HepG2 (cell line): ENCODE measurements at regions not wholly inside any gene's neighbourhood (a gene's known extent, or its start where the extent isn't known, plus 50 kb on each side); places are given as distances from the start of the nearest gene placed in this dataset.

Experiments used
- ATAC-seq: fragments of 200-7000 bp; cut with Tn5 transposase; 3 replicates; pipeline ENCODE4 v1.9.1; 2020; ENCODE audit warnings: mild to moderate bottlenecking, moderate library complexity
- BruUV-seq: library from RNA; stranded (reverse); fragments of 400-500 nt; replicated peaks from 2 replicates; lab custom pipeline; 2021; lab: Mats Ljungman, UMichigan
- CTCF ChIA-PET: fragments of 300-600 bp; formaldehyde crosslinking; extraction: SDS; loops from one replicate; lab custom pipeline; 2021; ENCODE audit warnings: low total read pairs, inconsistent platforms, low intra/inter-chr PET ratio; lab: Yijun Ruan, JAX
- POLR2A ChIA-PET: fragments of 350-600 bp; sonication (Branson Sonifier 250); formaldehyde crosslinking; loops from one replicate; lab custom pipeline; 2020; ENCODE audit warnings: antibody characterized with exemption, inconsistent platforms; lab: Yijun Ruan, JAX
- DNase-seq: peaks from one replicate; pipeline ENCODE4 v3.0.0-alpha.2; 2015; ENCODE audit warnings: low spot score
- FAIRE-seq: peaks from 3 replicates; lab custom pipeline; 2011; peaks lifted over from hg19 to GRCh38; lab: Jason Lieb, UNC
- H2AFZ ChIP-seq: one replicate; pipeline ENCODE4 v1.6.1; 2011; ENCODE audit warnings: low read length, inconsistent platforms
- H3K27ac ChIP-seq: fragments of 300-600 bp; 3 replicates; pipeline ENCODE4 v1.8.0; 2011; ENCODE audit warnings: mixed run types, mild to moderate bottlenecking, mixed read lengths, low read length, inconsistent platforms; ENCODE audit not compliant: insufficient read depth; ENCODE audit errors: extremely low read length
- H3K27me3 ChIP-seq, 2 experiments: fragments of 200-600 bp in 1 of 2; 2 replicates in 1 of 2; 3 replicates in 1 of 2; pipeline versions ENCODE4 v1.6.0 to v1.8.0; 2011; ENCODE audit warnings: low read length in 2 of 2, mild to moderate bottlenecking in 2 of 2, moderate library complexity in 2 of 2, inconsistent platforms in 1 of 2; ENCODE audit not compliant: insufficient read depth in 2 of 2, control insufficient read depth in 1 of 2
- H3K36me3 ChIP-seq, 2 experiments: fragments of 200-600 bp in 1 of 2; replicated peaks in 1 of 2; 2 replicates in 1 of 2; 3 replicates in 1 of 2; pipeline versions ENCODE4 v1.5.1 to v1.8.0; 2011; ENCODE audit warnings: low read length in 2 of 2, inconsistent platforms in 1 of 2; ENCODE audit not compliant: insufficient read depth in 2 of 2, control insufficient read depth in 1 of 2
- H3K4me1 ChIP-seq: 2 replicates; pipeline ENCODE4 v1.5.1; 2012; ENCODE audit warnings: low read length, inconsistent platforms; ENCODE audit not compliant: insufficient read depth
- H3K4me2 ChIP-seq: 2 replicates; pipeline ENCODE4 v1.6.0; 2011; ENCODE audit warnings: low read depth, low read length, inconsistent platforms
- H3K4me3 ChIP-seq, 3 experiments: fragments of 200-600 bp in 1 of 3; sonication (generic), shearing (Covaris generic) in 1 of 3; replicated peaks in 1 of 3; 2 replicates each; pipeline ENCODE4 v1.5.1; 2011 to 2016; ENCODE audit warnings: low read length in 3 of 3, inconsistent platforms in 2 of 3, low read depth in 2 of 3, mild to moderate bottlenecking in 2 of 3, control low read depth in 1 of 3, mixed read lengths in 1 of 3; ENCODE audit not compliant: insufficient read depth in 1 of 3
- H3K79me2 ChIP-seq: one replicate; pipeline ENCODE4 v1.6.1; 2011; ENCODE audit warnings: low read length, inconsistent platforms; ENCODE audit not compliant: insufficient read depth
- H3K9ac ChIP-seq: 2 replicates; pipeline ENCODE4 v1.6.0; 2011; ENCODE audit warnings: mild to moderate bottlenecking, low read depth, low read length, inconsistent platforms; ENCODE audit not compliant: insufficient read depth
- H3K9me3 ChIP-seq: 2 replicates; pipeline ENCODE4 v1.5.1; 2012; ENCODE audit warnings: mild to moderate bottlenecking, low read length
- H4K20me1 ChIP-seq: 2 replicates; pipeline ENCODE4 v1.6.0; 2011; ENCODE audit warnings: inconsistent platforms, mild to moderate bottlenecking, low read length, moderate library complexity; ENCODE audit not compliant: insufficient read depth
- ATAD3A ChIP-seq: sonication (generic); formaldehyde crosslinking; IDR thresholded peaks from 2 replicates; pipeline ENCODE4 v1.4.0; 2020; ENCODE audit warnings: missing genetic modification reagents
- HMG20A ChIP-seq: IDR thresholded peaks from 2 replicates; pipeline ENCODE4 v1.6.1; 2016; ENCODE audit warnings: borderline replicate concordance
- NCOA5 ChIP-seq: sonication (generic); formaldehyde crosslinking; IDR thresholded peaks from 2 replicates; pipeline ENCODE4 v1.4.0; 2020; ENCODE audit warnings: missing genetic modification reagents
- SNAI1 ChIP-seq: sonication (generic); formaldehyde crosslinking; IDR thresholded peaks from 2 replicates; pipeline ENCODE4 v1.5.0; 2020; ENCODE audit warnings: mild to moderate bottlenecking, missing genetic modification reagents, borderline replicate concordance
- TRIM24 ChIP-seq: sonication (generic); formaldehyde crosslinking; IDR thresholded peaks from 2 replicates; pipeline ENCODE4 v1.8.0; 2022; ENCODE audit warnings: mild to moderate bottlenecking, missing genetic modification reagents
- ZBTB21 ChIP-seq: sonication (generic); formaldehyde crosslinking; IDR thresholded peaks from 2 replicates; pipeline ENCODE4 v1.4.0; 2020; ENCODE audit warnings: missing genetic modification reagents
- ZC3H13 ChIP-seq: sonication (generic); formaldehyde crosslinking; IDR thresholded peaks from 2 replicates; pipeline ENCODE4 v1.8.1; 2023; ENCODE audit warnings: mild to moderate bottlenecking, missing genetic modification reagents, moderate library complexity
- ZFP36L1 ChIP-seq: sonication (generic); formaldehyde crosslinking; IDR thresholded peaks from 2 replicates; pipeline ENCODE4 v1.8.0; 2022; ENCODE audit warnings: mild to moderate bottlenecking, missing genetic modification reagents, moderate library complexity
- ZNF616 ChIP-seq: sonication (generic); formaldehyde crosslinking; IDR thresholded peaks from 2 replicates; pipeline ENCODE4 v1.5.0; 2020; ENCODE audit warnings: low read depth, mild to moderate bottlenecking, missing genetic modification reagents
- ZNF7 ChIP-seq: IDR thresholded peaks from 2 replicates; pipeline ENCODE4 v1.6.1; 2016; ENCODE audit warnings: missing biosample characterization, missing genetic modification reagents
- ZNF724P ChIP-seq: sonication (generic); formaldehyde crosslinking; IDR thresholded peaks from 2 replicates; pipeline ENCODE4 v1.8.0; 2022; ENCODE audit warnings: missing genetic modification reagents, borderline replicate concordance
- WGBS: methylation state at CpG from one replicate; pipeline ENCODE4 v1.1.6; 2017; ENCODE audit warnings: low lambda C conversion rate; 5-methylcytosine and 5-hydroxymethylcytosine counted together
- in situ Hi-C: cut with HindIII; loops from 2 replicates; pipeline ENCODE4 v1.10.0; 2017; ENCODE audit warnings: low pct_unique_long_range_greater_than_20kb; ENCODE audit not compliant: extremely low pct_ligation_motif_present
- intact Hi-C: fragments of 100-400 bp; cut with micrococcal nuclease; formaldehyde crosslinking; loops from one replicate; pipeline ENCODE4 v1.10.0; 2022; ENCODE audit not compliant: unreplicated experiment
- TF ChIP-seq, protein P1 (sequence below): sonication (generic); formaldehyde crosslinking; IDR thresholded peaks from 2 replicates; pipeline ENCODE4 v1.4.0; 2020; ENCODE audit warnings: mild to moderate bottlenecking, missing genetic modification reagents
- TF ChIP-seq, protein P2 (sequence below): sonication (generic); formaldehyde crosslinking; IDR thresholded peaks from 2 replicates; pipeline ENCODE4 v1.9.0; 2021; ENCODE audit warnings: missing genetic modification reagents, borderline replicate concordance
- TF ChIP-seq, protein P3 (sequence below): sonication (generic); formaldehyde crosslinking; IDR thresholded peaks from 2 replicates; pipeline ENCODE4 v1.8.1; 2022; ENCODE audit warnings: mild to moderate bottlenecking, missing genetic modification reagents
- TF ChIP-seq, protein P4 (sequence below): sonication (generic); formaldehyde crosslinking; IDR thresholded peaks from 2 replicates; pipeline ENCODE4 v1.4.0; 2020; ENCODE audit warnings: missing genetic modification reagents, mild to moderate bottlenecking, borderline replicate concordance
- TF ChIP-seq, protein P5 (sequence below), 2 experiments: sonication (generic) in 1 of 2; formaldehyde crosslinking in 1 of 2; IDR thresholded peaks; 2 replicates each; pipeline versions ENCODE4 v1.4.0 to v1.6.1; 2018 to 2020; ENCODE audit warnings: missing genetic modification reagents in 2 of 2, borderline replicate concordance in 1 of 2, low read depth in 1 of 2, mild to moderate bottlenecking in 1 of 2, missing biosample characterization in 1 of 2
- TF ChIP-seq, protein P6 (sequence below): sonication (generic); formaldehyde crosslinking; IDR thresholded peaks from 2 replicates; pipeline ENCODE4 v1.4.0; 2020; ENCODE audit warnings: low read depth, mild to moderate bottlenecking, missing genetic modification reagents

DNA sequence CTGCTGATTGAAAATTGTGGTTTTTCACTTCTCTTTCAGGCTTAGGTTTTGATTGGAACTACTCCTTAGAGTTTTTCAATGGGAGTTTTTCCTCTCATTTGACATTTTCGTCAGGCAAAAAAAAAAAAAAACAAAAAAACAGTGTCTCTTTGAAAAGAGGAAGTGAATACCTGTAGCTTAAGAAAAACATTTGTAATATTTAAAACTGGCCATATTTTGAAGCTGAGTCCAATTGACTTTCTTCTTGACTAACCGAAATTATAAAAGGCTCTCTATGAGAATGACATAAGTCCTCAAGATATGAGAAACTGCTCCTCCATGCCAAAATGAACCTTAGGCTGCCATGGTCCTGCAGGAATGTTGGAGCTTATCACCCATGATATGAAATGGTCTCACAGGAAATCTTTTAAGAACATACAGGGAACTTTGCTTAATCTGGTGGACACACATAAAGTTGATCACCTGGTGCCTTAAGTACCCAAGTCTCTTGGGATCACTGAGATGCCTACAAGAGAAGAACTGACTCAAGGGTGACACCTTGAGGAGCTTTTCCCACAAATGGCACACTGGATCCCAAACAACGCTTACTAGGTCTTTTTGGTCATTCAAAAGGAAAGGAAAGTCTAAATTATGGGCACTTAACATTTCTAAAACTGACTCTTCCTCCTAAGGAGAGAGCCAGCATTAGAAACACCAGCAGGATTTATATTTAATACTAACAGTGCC lies 263.4 kb downstream of the CDC14C start:
- Histone ChIP-seq H3K36me3 (no peaks in the 10 kb centered on the region), H3K27me3 (no peaks in the 10 kb centered on the region), H3K4me3 (no peak overlapping the region), H3K9ac (no peak overlapping the region), H3K4me1 (no peaks in the 10 kb centered on the region), H3K27ac (no peak overlapping the region), H3K79me2 (no peaks in the 10 kb centered on the region), H4K20me1 (no peaks in the 10 kb centered on the region), H2AFZ (no peak overlapping the region), H3K4me2 (no peak overlapping the region), H3K9me3 (no peaks in the 10 kb centered on the region)
- ATAC-seq, result no peak
- no peak for FAIRE-seq
- in situ Hi-C loops, result no loop called here
- intact Hi-C loops, result no loop called here
- BruUV-seq, result no TSS peak
- POLR2A ChIA-PET, result no interaction called here
- 4% methylated on average over 3 of the region's 3 CpGs for WGBS
- TF ChIP-seq, protein P1, sequence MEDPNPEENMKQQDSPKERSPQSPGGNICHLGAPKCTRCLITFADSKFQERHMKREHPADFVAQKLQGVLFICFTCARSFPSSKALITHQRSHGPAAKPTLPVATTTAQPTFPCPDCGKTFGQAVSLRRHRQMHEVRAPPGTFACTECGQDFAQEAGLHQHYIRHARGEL (CRISPR knock-in tag), result no peak
- TF ChIP-seq ZFP36L1 (CRISPR knock-in tag), result no peak
- TF ChIP-seq, protein P2, sequence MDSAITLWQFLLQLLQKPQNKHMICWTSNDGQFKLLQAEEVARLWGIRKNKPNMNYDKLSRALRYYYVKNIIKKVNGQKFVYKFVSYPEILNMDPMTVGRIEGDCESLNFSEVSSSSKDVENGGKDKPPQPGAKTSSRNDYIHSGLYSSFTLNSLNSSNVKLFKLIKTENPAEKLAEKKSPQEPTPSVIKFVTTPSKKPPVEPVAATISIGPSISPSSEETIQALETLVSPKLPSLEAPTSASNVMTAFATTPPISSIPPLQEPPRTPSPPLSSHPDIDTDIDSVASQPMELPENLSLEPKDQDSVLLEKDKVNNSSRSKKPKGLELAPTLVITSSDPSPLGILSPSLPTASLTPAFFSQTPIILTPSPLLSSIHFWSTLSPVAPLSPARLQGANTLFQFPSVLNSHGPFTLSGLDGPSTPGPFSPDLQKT (CRISPR knock-in tag), result no peak
- TF ChIP-seq, protein P3, sequence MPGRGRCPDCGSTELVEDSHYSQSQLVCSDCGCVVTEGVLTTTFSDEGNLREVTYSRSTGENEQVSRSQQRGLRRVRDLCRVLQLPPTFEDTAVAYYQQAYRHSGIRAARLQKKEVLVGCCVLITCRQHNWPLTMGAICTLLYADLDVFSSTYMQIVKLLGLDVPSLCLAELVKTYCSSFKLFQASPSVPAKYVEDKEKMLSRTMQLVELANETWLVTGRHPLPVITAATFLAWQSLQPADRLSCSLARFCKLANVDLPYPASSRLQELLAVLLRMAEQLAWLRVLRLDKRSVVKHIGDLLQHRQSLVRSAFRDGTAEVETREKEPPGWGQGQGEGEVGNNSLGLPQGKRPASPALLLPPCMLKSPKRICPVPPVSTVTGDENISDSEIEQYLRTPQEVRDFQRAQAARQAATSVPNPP (CRISPR knock-in tag), result no peak
- TF ChIP-seq TRIM24 (CRISPR knock-in tag), result no peak
- TF ChIP-seq ATAD3A (CRISPR knock-in tag), result no peak
- no peak for TF ChIP-seq ZNF7 (CRISPR knock-in tag)
- no peak for TF ChIP-seq SNAI1 (CRISPR knock-in tag)
- TF ChIP-seq ZBTB21, result no peak
- TF ChIP-seq ZNF724P (CRISPR knock-in tag), result no peak
- TF ChIP-seq, protein P4, sequence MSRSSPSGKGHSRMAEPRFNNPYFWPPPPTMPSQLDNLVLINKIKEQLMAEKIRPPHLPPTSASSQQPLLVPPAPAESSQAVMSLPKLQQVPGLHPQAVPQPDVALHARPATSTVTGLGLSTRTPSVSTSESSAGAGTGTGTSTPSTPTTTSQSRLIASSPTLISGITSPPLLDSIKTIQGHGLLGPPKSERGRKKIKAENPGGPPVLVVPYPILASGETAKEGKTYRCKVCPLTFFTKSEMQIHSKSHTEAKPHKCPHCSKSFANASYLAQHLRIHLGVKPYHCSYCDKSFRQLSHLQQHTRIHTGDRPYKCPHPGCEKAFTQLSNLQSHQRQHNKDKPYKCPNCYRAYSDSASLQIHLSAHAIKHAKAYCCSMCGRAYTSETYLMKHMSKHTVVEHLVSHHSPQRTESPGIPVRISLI (CRISPR knock-in tag), result no peak
- no peak for TF ChIP-seq HMG20A (CRISPR knock-in tag)
- TF ChIP-seq, protein P5, sequence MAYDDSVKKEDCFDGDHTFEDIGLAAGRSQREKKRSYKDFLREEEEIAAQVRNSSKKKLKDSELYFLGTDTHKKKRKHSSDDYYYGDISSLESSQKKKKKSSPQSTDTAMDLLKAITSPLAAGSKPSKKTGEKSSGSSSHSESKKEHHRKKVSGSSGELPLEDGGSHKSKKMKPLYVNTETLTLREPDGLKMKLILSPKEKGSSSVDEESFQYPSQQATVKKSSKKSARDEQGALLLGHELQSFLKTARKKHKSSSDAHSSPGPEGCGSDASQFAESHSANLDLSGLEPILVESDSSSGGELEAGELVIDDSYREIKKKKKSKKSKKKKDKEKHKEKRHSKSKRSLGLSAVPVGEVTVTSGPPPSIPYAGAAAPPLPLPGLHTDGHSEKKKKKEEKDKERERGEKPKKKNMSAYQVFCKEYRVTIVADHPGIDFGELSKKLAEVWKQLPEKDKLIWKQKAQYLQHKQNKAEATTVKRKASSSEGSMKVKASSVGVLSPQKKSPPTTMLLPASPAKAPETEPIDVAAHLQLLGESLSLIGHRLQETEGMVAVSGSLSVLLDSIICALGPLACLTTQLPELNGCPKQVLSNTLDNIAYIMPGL (CRISPR knock-in tag; IDR thresholded peaks at IDR 0.05; ENCODE audit: borderline replicate concordance in 1 of 2, low read depth in 1 of 2), result no peak
- no peak for TF ChIP-seq ZC3H13
- no peak for TF ChIP-seq ZNF616
- TF ChIP-seq NCOA5 (CRISPR knock-in tag), result no peak
- TF ChIP-seq, protein P6, sequence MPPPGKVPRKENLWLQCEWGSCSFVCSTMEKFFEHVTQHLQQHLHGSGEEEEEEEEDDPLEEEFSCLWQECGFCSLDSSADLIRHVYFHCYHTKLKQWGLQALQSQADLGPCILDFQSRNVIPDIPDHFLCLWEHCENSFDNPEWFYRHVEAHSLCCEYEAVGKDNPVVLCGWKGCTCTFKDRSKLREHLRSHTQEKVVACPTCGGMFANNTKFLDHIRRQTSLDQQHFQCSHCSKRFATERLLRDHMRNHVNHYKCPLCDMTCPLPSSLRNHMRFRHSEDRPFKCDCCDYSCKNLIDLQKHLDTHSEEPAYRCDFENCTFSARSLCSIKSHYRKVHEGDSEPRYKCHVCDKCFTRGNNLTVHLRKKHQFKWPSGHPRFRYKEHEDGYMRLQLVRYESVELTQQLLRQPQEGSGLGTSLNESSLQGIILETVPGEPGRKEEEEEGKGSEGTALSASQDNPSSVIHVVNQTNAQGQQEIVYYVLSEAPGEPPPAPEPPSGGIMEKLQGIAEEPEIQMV (CRISPR knock-in tag), result no peak
- DNase-seq, result no peak
- CTCF ChIA-PET, result no interaction called here
